OCI-LY3 (cell line): ENCODE measurements at regions not wholly inside any gene's neighbourhood (a gene's known extent, or its start where the extent isn't known, plus 50 kb on each side); places are given as distances from the start of the nearest gene placed in this dataset.

Source experiments
- H2AFZ ChIP-seq: fragments of 200-600, 300-600 bp; shearing (Covaris generic); 2 replicates; pipeline ENCODE4 v1.6.0; 2014; ENCODE audit warnings: antibody characterized with exemption, low read depth, low read length
- H3K27ac ChIP-seq: fragments of 200-600, 300-600 bp; sonication (generic); 2 replicates; pipeline ENCODE4 v1.5.1; 2014; ENCODE audit warnings: mild to moderate bottlenecking, low read length, moderate library complexity, mixed read lengths
- H3K27me3 ChIP-seq: fragments of 200-600, 300-600 bp; sonication (generic); 2 replicates; pipeline ENCODE4 v1.6.1; 2014; ENCODE audit warnings: low read depth, low read length, mixed read lengths
- H3K36me3 ChIP-seq: fragments of 200-600, 300-600 bp; sonication (generic); replicated peaks from 2 replicates; pipeline ENCODE3; 2014; ENCODE audit warnings: low read depth, low read length, mixed read lengths
- H3K4me1 ChIP-seq: fragments of 300-600, 200-600 bp; sonication (generic); 2 replicates; pipeline ENCODE4 v1.6.1; 2014; ENCODE audit warnings: low read length, mixed read lengths
- H3K4me2 ChIP-seq: fragments of 200-600, 300-600 bp; sonication (generic); 2 replicates; pipeline ENCODE4 v1.6.1; 2014; ENCODE audit warnings: low read length, mixed read lengths
- H3K4me3 ChIP-seq: fragments of 300-600, 200-600 bp; sonication (generic); 2 replicates; pipeline ENCODE4 v1.5.1; 2014; ENCODE audit warnings: antibody characterized with exemption, mild to moderate bottlenecking, low read length, moderate library complexity
- H3K79me2 ChIP-seq: fragments of 300-600, 200-600 bp; shearing (Covaris generic); 2 replicates; pipeline ENCODE4 v1.6.1; 2014; ENCODE audit warnings: mild to moderate bottlenecking, low read length, mixed read lengths
- H3K9ac ChIP-seq: fragments of 300-600, 200-600 bp; shearing (Covaris generic); 2 replicates; pipeline ENCODE4 v1.6.0; 2014; ENCODE audit warnings: mild to moderate bottlenecking, low read length, moderate library complexity
- H3K9me3 ChIP-seq: fragments of 200-600, 300-600 bp; shearing (Covaris generic); 2 replicates; pipeline ENCODE4 v1.6.1; 2014; ENCODE audit warnings: low read length, mixed read lengths; ENCODE audit not compliant: insufficient read depth
- H4K20me1 ChIP-seq: fragments of 200-600, 300-600 bp; sonication (generic); 2 replicates; pipeline ENCODE4 v1.6.1; 2016; ENCODE audit warnings: low read length, mixed read lengths; ENCODE audit not compliant: insufficient read depth
- CTCF ChIP-seq: fragments of 200-600, 300-600 bp; sonication (generic); IDR thresholded peaks from 2 replicates; pipeline ENCODE4 v1.5.1; 2014; ENCODE audit warnings: antibody characterized with exemption, low read length, low read depth
- EZH2phosphoT487 ChIP-seq: fragments of 200-600 bp; shearing (Covaris generic); IDR thresholded peaks from 2 replicates; pipeline ENCODE4 v1.6.1; 2018; ENCODE audit warnings: antibody characterized with exemption, mixed run types, low read depth

- Histone ChIP-seq H3K27me3 (no peaks in the 10 kb centered on the region), H3K4me2 (no peak overlapping the region), H4K20me1 (no peaks in the 10 kb centered on the region), H3K9me3 (no peaks in the 10 kb centered on the region), H3K9ac (no peak overlapping the region), H3K4me3 (no peak overlapping the region), H3K79me2 (no peaks in the 10 kb centered on the region), H3K27ac (no peak overlapping the region), H3K4me1 (no peaks in the 10 kb centered on the region), H3K36me3 (no peaks in the 10 kb centered on the region), H2AFZ (peak overlapping the region; percentile 75)
- TF ChIP-seq CTCF (no peak), EZH2phosphoT487 (no peak)
Observed at GRCh38 chr18:22103647-22104031, 65.8 kb upstream of the GATA6 start.

GRCh38 chr18:22106536-22107292 lies 62.7 kb upstream of the GATA6 start:
- Histone ChIP-seq H3K27ac (no peak overlapping the region), H3K9ac (no peak overlapping the region), H3K4me2 (no peak overlapping the region), H3K9me3 (no peaks in the 10 kb centered on the region), H3K4me1 (peaks cover 15% of the 10 kb centered on the region), H2AFZ (no peak overlapping the region), H3K79me2 (no peaks in the 10 kb centered on the region), H3K4me3 (no peak overlapping the region), H3K27me3 (no peaks in the 10 kb centered on the region), H3K36me3 (no peaks in the 10 kb centered on the region), H4K20me1 (no peaks in the 10 kb centered on the region)
- no peak for TF ChIP-seq CTCF
- TF ChIP-seq EZH2phosphoT487, result no peak

DNA sequence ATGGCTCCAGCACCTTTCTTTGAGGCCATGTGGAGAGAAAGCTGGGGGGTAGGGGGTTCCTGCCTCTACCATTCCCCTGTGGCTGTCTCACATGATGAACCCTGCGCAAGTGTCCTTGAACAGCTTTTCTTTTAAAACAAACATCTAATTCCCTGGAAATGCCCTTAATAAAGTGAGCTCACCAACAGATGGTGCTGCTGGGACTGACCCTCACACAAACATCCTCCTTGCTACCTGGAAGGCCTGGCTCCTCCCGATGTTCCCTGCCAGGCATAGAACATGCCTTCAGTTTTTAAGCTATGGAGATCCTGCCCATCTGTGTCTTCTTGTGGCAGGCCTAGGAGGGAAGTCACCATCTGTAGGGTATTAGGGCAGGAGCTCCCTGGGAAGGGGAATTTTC lies 60.7 kb upstream of the GATA6 start:
- Histone ChIP-seq H3K27ac (no peak overlapping the region), H3K9me3 (no peaks in the 10 kb centered on the region), H3K36me3 (no peaks in the 10 kb centered on the region), H2AFZ (no peak overlapping the region), H3K4me1 (peaks cover 15% of the 10 kb centered on the region), H3K4me2 (no peak overlapping the region), H3K4me3 (no peak overlapping the region), H3K9ac (no peak overlapping the region), H3K79me2 (no peaks in the 10 kb centered on the region), H4K20me1 (no peaks in the 10 kb centered on the region), H3K27me3 (no peaks in the 10 kb centered on the region)
- peak; percentile 22; the same call in 1 of the 2 replicates for TF ChIP-seq CTCF
- no peak for TF ChIP-seq EZH2phosphoT487

DNA sequence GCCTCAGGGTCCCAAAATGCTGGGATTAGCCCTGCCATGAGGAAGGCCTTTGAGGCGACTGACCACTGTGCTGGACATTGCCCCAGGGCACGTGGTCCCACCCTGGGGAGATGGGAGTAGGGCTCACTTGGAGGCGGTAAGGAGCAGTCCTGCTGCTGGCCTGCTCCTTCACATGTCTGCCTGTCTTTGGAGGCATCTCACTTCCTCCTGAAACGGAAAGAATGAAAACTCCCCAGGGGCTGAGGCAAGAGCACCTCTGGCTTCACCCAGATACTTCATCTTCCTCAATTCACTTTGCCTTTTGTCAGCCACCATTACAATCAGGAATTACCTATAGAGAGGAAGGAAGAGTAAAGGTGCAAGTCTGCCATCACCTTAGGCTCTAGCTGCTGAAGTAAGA lies 59.9 kb upstream of the GATA6 start:
- no peaks in the 10 kb centered on the region for H4K20me1 ChIP-seq
- no peak overlapping the region; the same call in 1 of the 2 replicates for H2AFZ ChIP-seq
- no peak overlapping the region for H3K27ac ChIP-seq
- H3K4me2 ChIP-seq, result peak overlapping the region; percentile 50
- H3K4me1 ChIP-seq, result peaks cover 15% of the 10 kb centered on the region
- H3K36me3 ChIP-seq, result no peaks in the 10 kb centered on the region
- no peak overlapping the region for H3K9ac ChIP-seq
- peak; percentile 19 for TF ChIP-seq CTCF
- TF ChIP-seq EZH2phosphoT487, result no peak
- H3K4me3 ChIP-seq, result peak overlapping the region; percentile 15; the same call in 1 of the 2 replicates
- no peaks in the 10 kb centered on the region for H3K27me3 ChIP-seq
- H3K9me3 ChIP-seq, result no peaks in the 10 kb centered on the region
- H3K79me2 ChIP-seq, result no peaks in the 10 kb centered on the region
